Activated T-cell treated with anti-CD3 and anti-CD28 coated beads, Interleukin-2, amount 50 U/mL, for 72 hours (primary cell): ENCODE measurements at regions not wholly inside any gene's neighbourhood (a gene's known extent, or its start where the extent isn't known, plus 50 kb on each side); places are given as distances from the start of the nearest gene placed in this dataset.
A peak's percentile ranks its signal among the peaks of the same experiment; 100 is the strongest.

Experiments
- ATAC-seq, 2 donors: fragments of 150-1000 bp; cut with Tn5 transposase; replicated peaks in 1 of 2; 2 replicates each; pipeline ENCODE4 v1.10.0; 2021; ENCODE audit warnings: moderate library complexity in 2 of 2, mild to moderate bottlenecking in 1 of 2
- DNase-seq, 2 donors: peaks; one replicate each; pipeline ENCODE4 v3.0.0; 2021 to 2022; ENCODE audit warnings: mixed read lengths in 1 of 2
- H3K27ac Mint-ChIP-seq: one replicate; pipeline ENCODE4 v1.8.0; 2022; ENCODE audit warnings: mild to moderate bottlenecking, moderate library complexity, mixed read lengths
- H3K27me3 Mint-ChIP-seq: one replicate; pipeline ENCODE4 v1.8.0; 2022; ENCODE audit warnings: low read depth, mixed read lengths
- H3K36me3 Mint-ChIP-seq, 2 donors: one replicate each; pipeline ENCODE4 v1.8.0; 2022; ENCODE audit warnings: mixed read lengths in 2 of 2, mild to moderate bottlenecking in 1 of 2; ENCODE audit not compliant: insufficient read depth in 2 of 2
- H3K4me1 Mint-ChIP-seq: one replicate; pipeline ENCODE4 v1.8.0; 2022; ENCODE audit warnings: low read depth, mixed read lengths
- H3K4me3 Mint-ChIP-seq, 2 donors: one replicate each; pipeline ENCODE4 v1.8.0; 2022; ENCODE audit warnings: mild to moderate bottlenecking in 2 of 2, mixed read lengths in 2 of 2, moderate library complexity in 2 of 2
- H3K9me3 Mint-ChIP-seq, 2 donors: one replicate each; pipeline ENCODE4 v1.8.0; 2022; ENCODE audit warnings: mixed read lengths in 2 of 2

DNA sequence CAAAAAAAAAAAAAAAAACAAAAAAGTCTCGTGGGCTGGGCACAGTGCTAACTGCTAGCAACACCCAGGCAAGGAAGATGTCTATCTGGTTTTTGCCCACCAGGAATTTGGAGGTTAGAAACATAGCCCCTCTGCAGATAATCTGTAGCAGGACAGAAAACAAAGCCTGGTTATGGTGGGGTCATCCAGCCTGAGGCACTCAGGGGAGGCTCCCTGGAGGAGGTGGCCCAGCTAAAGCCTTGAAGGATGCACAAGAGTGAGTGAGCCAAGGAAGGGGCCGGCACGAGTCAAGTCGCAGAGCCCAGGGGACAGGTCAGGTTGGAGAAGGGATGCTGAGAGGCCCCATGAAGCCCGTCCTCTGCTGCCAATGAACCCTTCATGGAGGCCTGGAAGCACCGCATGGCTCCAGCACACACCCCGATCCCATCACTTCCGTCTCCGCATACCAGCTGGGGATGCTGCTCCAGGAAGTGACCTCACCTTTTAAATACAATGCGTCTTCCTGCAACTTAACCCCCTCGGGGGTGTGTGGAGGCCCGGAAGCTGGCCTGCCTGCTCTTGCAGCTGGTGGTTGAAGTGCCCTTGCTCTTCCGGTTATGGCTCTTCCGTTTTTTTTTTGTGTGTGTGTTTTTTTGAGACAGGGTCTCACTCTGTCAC lies 86.5 kb downstream of the ENGASE start:
- Mint-ChIP-seq H3K27me3 (no peaks in the 10 kb centered on the region), H3K27ac (no peak overlapping the region), H3K36me3 (no peaks in the 10 kb centered on the region), H3K4me1 (peaks cover 7% of the 10 kb centered on the region), H3K9me3 (no peaks in the 10 kb centered on the region), H3K4me3 (no peak overlapping the region)
- DNase-seq (peak; percentile 30 to 37), ATAC-seq (peak; percentile 50 to 75)

- ATAC-seq (no peak), DNase-seq (no peak)
- Mint-ChIP-seq H3K9me3 (no peaks in the 10 kb centered on the region), H3K27me3 (no peaks in the 10 kb centered on the region), H3K4me1 (peaks cover 7% of the 10 kb centered on the region), H3K27ac (no peak overlapping the region), H3K36me3 (no peaks in the 10 kb centered on the region), H3K4me3 (no peak overlapping the region)
Observed at GRCh38 chr17:79159926-79160325, 85.3 kb downstream of the ENGASE start.

DNA sequence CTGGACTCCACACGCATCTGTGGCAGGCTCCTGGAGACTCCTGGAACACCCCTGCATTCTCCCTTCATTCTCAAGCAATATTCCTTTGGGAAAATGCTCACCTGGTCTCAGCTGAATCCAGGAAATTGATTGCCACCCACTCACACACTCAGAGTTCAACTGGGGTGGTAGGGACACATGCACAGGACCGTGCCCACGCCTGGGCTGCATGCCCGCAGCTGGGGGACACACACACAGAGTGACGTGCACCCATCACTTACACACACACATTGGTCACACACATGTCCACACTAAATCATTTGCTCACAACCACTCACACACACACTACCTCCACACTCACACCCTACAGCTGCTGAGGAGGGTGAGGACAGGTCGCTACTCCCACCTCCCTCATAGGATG lies 84.8 kb downstream of the ENGASE start:
- ATAC-seq (no peak), DNase-seq (no peak)
- Mint-ChIP-seq H3K9me3 (no peaks in the 10 kb centered on the region), H3K27ac (no peak overlapping the region), H3K27me3 (no peaks in the 10 kb centered on the region), H3K4me3 (no peak overlapping the region), H3K4me1 (peaks cover 7% of the 10 kb centered on the region), H3K36me3 (no peaks in the 10 kb centered on the region)

DNA sequence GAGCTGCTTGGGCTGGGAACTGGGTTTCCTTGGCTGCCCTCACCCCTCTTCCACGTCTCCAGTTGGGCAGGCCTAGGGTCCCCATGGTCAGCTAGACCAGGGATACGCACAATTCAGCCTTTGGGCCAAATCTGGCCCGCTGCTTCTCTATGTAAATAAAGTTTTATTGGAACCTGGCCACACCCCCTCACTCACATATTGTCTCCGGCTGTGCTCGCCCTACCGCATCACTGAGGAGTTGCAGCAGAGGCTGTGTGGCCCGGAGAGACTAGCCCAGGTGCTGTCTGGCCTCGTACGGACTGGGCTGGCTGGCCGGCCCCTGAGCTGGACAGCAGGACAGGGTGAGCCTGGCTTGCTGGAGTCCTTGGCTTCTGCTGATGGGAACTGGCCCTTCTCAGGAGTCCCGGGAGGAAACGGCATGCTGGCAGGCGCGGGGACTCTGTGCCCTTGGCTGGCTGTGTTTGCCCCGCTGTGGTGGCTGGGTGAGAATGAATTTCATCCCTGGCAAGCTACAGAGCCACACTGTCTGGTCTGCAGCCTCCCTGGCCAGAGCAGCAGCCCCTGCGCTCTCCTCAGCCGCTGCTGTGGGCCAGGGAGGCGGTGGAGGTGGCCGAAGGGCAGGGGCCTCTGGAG lies 82.0 kb downstream of the ENGASE start:
- ATAC-seq (no peak), DNase-seq (no peak)
- peaks cover 6% of the 10 kb centered on the region for H3K4me1 Mint-ChIP-seq
- H3K27me3 Mint-ChIP-seq = no peaks in the 10 kb centered on the region
- no peak overlapping the region for H3K27ac Mint-ChIP-seq
- no peak overlapping the region for H3K4me3 Mint-ChIP-seq
- no peaks in the 10 kb centered on the region for H3K9me3 Mint-ChIP-seq
- no peaks in the 10 kb centered on the region for H3K36me3 Mint-ChIP-seq

DNA sequence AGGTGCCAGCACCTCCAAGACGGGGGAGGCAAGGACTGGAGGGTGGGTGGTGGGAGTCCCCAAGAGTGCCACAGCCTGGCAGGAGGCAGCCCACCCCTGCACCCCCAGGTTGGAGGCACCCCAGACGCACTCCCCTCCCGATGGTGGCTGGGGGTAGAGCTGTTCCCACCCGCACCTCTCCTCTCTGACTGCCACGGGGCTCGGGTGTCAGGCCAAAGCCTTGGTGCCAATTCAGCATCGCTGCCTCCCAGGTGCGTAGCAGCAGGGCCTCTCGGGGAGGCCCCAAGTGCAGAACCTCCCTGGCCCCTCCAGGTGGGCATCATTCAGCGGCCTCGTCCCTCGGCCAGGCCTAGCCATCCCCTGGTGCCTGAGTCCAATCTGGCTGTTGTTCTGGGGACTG lies 81.1 kb downstream of the ENGASE start:
- Mint-ChIP-seq H3K36me3 (no peaks in the 10 kb centered on the region), H3K4me3 (no peak overlapping the region), H3K4me1 (no peaks in the 10 kb centered on the region), H3K9me3 (no peaks in the 10 kb centered on the region), H3K27ac (no peak overlapping the region), H3K27me3 (no peaks in the 10 kb centered on the region)
- ATAC-seq = no peak
- DNase-seq = no peak

DNA sequence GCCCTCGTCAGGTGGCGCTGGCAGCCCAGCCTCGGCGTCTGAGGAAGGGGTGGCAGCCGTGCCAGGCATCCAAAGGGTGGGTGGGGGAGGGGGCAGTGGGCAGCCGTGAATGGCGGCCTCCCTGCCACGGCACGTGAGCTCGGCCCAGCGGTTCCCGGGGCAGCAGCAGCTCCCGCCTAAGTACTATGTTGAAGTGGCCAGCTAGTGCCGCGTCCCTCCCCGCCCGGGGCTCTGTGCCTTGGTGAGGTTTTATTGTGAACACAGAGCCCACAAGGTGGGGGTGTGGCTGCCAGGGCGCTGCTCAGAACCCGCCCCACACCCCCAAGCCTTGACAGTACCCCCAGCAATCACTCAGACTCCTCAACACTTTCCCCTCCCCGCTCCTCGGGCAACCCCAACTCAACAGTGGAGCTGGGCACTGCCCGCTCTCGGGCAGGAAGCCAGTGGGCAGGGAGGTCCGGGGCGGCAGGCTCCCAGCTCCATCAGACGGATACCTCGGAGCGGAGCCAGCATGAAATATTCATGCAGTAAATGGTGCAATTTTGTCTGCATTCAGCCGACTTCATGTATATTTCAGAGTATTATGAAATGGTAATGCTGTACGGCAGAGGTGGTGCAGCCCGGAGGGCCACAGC lies 80.4 kb downstream of the ENGASE start:
- Mint-ChIP-seq H3K9me3 (no peaks in the 10 kb centered on the region), H3K4me1 (no peaks in the 10 kb centered on the region), H3K27me3 (no peaks in the 10 kb centered on the region), H3K36me3 (no peaks in the 10 kb centered on the region), H3K4me3 (no peak overlapping the region), H3K27ac (no peak overlapping the region)
- ATAC-seq = no peak
- no peak for DNase-seq

DNA sequence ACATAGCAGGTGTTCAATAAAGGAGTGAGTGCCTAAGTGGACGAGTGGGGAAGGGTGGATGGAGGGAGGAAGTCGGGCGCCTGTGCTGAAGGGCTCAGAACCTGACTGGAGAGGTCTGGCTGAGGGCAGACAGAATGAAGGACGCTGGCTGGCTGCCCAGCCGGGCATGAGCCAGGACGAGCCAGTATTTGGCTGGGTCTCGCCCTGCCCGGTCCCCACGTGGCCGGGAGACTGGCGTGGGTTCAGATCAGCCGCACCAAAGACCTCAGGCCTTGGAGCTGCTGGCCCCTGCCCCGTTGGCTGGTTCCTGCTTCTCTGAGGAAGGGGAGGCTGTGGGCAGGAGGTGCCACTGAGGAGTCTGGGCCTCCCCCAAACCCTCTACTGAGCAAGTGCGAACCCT lies 79.8 kb downstream of the ENGASE start:
- no peaks in the 10 kb centered on the region for H3K9me3 Mint-ChIP-seq
- ATAC-seq (no peak), DNase-seq (no peak)
- no peak overlapping the region for H3K4me3 Mint-ChIP-seq
- no peaks in the 10 kb centered on the region for H3K27me3 Mint-ChIP-seq
- H3K36me3 Mint-ChIP-seq = no peaks in the 10 kb centered on the region
- H3K27ac Mint-ChIP-seq = no peak overlapping the region
- H3K4me1 Mint-ChIP-seq = no peaks in the 10 kb centered on the region

- Mint-ChIP-seq H3K9me3 (no peaks in the 10 kb centered on the region), H3K36me3 (no peaks in the 10 kb centered on the region), H3K27ac (no peak overlapping the region), H3K4me3 (no peak overlapping the region), H3K27me3 (no peaks in the 10 kb centered on the region), H3K4me1 (no peaks in the 10 kb centered on the region)
- no peak for DNase-seq
- no peak for ATAC-seq
Observed at GRCh38 chr17:79153367-79154130, 78.9 kb downstream of the ENGASE start.

DNA sequence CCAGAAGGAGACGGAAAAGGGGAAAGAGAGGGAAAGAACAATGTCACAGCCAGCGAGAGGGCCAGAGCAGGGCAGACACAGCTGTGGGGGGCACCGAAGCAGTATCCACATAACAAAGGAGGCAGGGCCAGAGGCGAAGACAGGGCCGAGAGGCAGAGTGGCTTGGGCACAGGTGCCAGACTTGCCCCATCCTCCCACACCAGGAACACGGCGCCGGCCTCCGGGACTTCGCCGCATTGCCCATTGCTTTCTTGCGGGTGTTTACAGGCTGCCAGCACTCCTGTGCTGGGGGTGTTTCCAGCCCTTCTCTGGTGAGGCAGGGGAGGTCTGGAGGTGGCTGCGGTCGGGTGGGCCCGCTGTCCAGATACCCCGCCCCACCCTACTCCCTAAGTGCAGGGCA lies 78.0 kb downstream of the ENGASE start:
- H3K4me3 Mint-ChIP-seq = no peak overlapping the region
- no peak for DNase-seq
- no peak overlapping the region for H3K27ac Mint-ChIP-seq
- no peak for ATAC-seq
- no peaks in the 10 kb centered on the region for H3K4me1 Mint-ChIP-seq
- H3K9me3 Mint-ChIP-seq = no peaks in the 10 kb centered on the region
- H3K27me3 Mint-ChIP-seq = no peaks in the 10 kb centered on the region
- H3K36me3 Mint-ChIP-seq = no peaks in the 10 kb centered on the region

DNA sequence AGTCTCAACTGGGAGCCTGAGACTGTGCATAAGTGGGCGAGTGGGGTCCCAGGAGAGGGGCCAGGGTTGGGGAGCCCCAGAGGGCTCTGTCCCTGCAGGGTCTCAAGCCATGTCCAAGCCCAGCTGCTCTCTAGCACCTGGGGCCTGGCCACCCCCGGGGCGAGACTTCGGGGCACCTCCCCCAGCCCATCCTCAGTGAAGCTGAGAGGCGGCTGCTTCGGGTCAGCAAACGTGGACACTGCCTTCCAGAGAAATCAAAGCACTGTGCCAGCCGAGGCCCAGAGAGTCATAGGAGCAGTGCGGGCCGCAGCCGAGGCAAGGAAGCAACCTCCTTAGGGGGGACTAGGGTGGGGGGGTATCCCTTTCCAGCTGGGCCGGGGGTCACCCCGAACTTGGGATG lies 77.5 kb downstream of the ENGASE start:
- no peak overlapping the region for H3K27ac Mint-ChIP-seq
- no peaks in the 10 kb centered on the region for H3K27me3 Mint-ChIP-seq
- DNase-seq (no peak), ATAC-seq (no peak)
- no peaks in the 10 kb centered on the region for H3K36me3 Mint-ChIP-seq
- no peak overlapping the region for H3K4me3 Mint-ChIP-seq
- H3K9me3 Mint-ChIP-seq = no peaks in the 10 kb centered on the region
- H3K4me1 Mint-ChIP-seq = no peaks in the 10 kb centered on the region

DNA sequence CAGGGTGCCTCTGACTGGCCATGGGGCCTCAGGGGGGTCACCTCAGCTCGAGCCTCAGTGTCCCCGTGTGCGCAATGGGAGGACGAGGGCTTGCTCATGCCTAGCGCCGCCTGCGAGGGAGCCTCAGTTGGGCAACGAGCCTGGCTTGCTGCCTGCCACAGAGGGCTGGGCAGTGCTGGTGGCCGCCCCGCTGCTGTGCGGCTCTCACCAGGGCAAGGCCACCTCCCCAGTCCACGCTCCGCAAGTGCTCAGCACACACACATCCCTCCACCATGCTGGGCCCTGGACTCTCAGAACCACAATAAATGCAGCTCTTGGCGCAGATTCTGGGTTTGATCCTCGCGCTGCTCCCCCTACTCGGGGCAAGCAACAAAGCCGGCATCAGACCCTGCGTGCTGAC lies 76.2 kb downstream of the ENGASE start:
- DNase-seq (no peak), ATAC-seq (no peak)
- no peaks in the 10 kb centered on the region for H3K9me3 Mint-ChIP-seq
- H3K4me1 Mint-ChIP-seq = no peaks in the 10 kb centered on the region
- H3K4me3 Mint-ChIP-seq = no peak overlapping the region
- H3K27ac Mint-ChIP-seq = no peak overlapping the region
- no peaks in the 10 kb centered on the region for H3K27me3 Mint-ChIP-seq
- H3K36me3 Mint-ChIP-seq = no peaks in the 10 kb centered on the region

- no peaks in the 10 kb centered on the region for H3K36me3 Mint-ChIP-seq
- no peak overlapping the region for H3K27ac Mint-ChIP-seq
- no peak overlapping the region for H3K4me3 Mint-ChIP-seq
- ATAC-seq = no peak
- no peak for DNase-seq
- H3K9me3 Mint-ChIP-seq = no peaks in the 10 kb centered on the region
- H3K4me1 Mint-ChIP-seq = no peaks in the 10 kb centered on the region
- H3K27me3 Mint-ChIP-seq = no peaks in the 10 kb centered on the region
Observed at GRCh38 chr17:79150035-79150733, 75.6 kb downstream of the ENGASE start.

DNA sequence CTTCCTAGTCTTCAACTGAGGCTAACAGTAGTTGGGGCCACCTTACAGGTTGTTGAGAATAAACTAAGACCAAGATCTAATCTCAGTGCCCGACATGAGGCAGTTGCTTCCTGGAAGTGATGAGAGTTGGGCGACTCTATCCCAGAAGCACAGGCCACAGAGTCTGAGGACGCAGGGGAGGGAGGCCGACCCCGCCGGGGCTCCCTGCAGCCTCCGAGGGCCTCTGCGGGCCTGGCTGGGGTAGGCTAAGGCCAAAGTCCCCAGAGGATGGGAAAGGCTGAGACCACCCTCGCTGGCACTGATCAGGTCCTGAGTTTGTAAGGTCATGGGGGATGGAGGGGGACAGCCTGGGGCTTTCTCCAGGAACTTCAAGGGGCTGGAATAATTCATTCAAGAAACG lies 74.0 kb downstream of the ENGASE start:
- Mint-ChIP-seq H3K4me1 (no peaks in the 10 kb centered on the region), H3K9me3 (no peaks in the 10 kb centered on the region), H3K27ac (no peak overlapping the region), H3K36me3 (no peaks in the 10 kb centered on the region), H3K4me3 (no peak overlapping the region), H3K27me3 (no peaks in the 10 kb centered on the region)
- ATAC-seq (no peak), DNase-seq (no peak)
